NCI-H1092 treated with DMSO at 0.1 percent for 48 hours (cell line): ENCODE measurements at regions not wholly inside any gene's neighbourhood (a gene's known extent, or its start where the extent isn't known, plus 50 kb on each side); places are given as distances from the start of the nearest gene placed in this dataset.
A peak's percentile ranks its signal among the peaks of the same experiment; 100 is the strongest.

ENCODE experiments used
- DNase-seq: peaks from one replicate; lab custom pipeline; 2025; lab: John Stamatoyannopoulos, UW

GRCh38 chr2:60400462-60401246 is 152.8 kb downstream of the BCL11A start:
- DNase-seq, result no peak

GRCh38 chr2:60394463-60394862 is 159.0 kb downstream of the BCL11A start:
- no peak for DNase-seq

- no peak for DNase-seq
These were observed 161.6 kb downstream of the BCL11A start for GRCh38 chr2:60391649-60392375.

GRCh38 chr2:60391230-60391629 is 162.2 kb downstream of the BCL11A start:
- DNase-seq, result no peak

GRCh38 chr2:60386436-60386835 is 167.0 kb downstream of the BCL11A start:
- DNase-seq, result no peak

GRCh38 chr2:60385648-60386047 is 167.8 kb downstream of the BCL11A start:
- DNase-seq, result no peak

GRCh38 chr2:60383401-60384143 is 169.9 kb downstream of the BCL11A start:
- no peak for DNase-seq

- no peak for DNase-seq
These were observed 173.0 kb downstream of the BCL11A start for GRCh38 chr2:60380411-60380810.

GRCh38 chr2:60379684-60380083 is 173.8 kb downstream of the BCL11A start:
- no peak for DNase-seq

- DNase-seq, result no peak
These were observed 174.2 kb downstream of the BCL11A start for GRCh38 chr2:60379216-60379615.

GRCh38 chr2:60377825-60378224 is 175.6 kb downstream of the BCL11A start:
- no peak for DNase-seq

GRCh38 chr2:60376252-60376651 is 177.2 kb downstream of the BCL11A start:
- no peak for DNase-seq

GRCh38 chr2:60371681-60372080 is 181.8 kb downstream of the BCL11A start:
- DNase-seq, result no peak

- DNase-seq, result no peak
These were observed 182.2 kb downstream of the BCL11A start for GRCh38 chr2:60371219-60371618.

GRCh38 chr2:60370814-60371213 is 182.6 kb downstream of the BCL11A start:
- no peak for DNase-seq

- DNase-seq, result no peak
These were observed 185.0 kb downstream of the BCL11A start for GRCh38 chr2:60368456-60368855.

- no peak for DNase-seq
These were observed 187.2 kb downstream of the BCL11A start for GRCh38 chr2:60366135-60366712.

GRCh38 chr2:60365556-60365955 is 187.9 kb downstream of the BCL11A start:
- no peak for DNase-seq

- peak; percentile 56 for DNase-seq
These were observed 189.0 kb downstream of the BCL11A start for GRCh38 chr2:60364491-60364890.

- DNase-seq, result no peak
These were observed 192.0 kb downstream of the BCL11A start for GRCh38 chr2:60361498-60361897.

- no peak for DNase-seq
These were observed 193.9 kb downstream of the BCL11A start for GRCh38 chr2:60359569-60359968.

GRCh38 chr2:60358476-60358875 is 195.0 kb downstream of the BCL11A start:
- no peak for DNase-seq
